GM11168 (cell line): ENCODE measurements at regions not wholly inside any gene's neighbourhood (a gene's known extent, or its start where the extent isn't known, plus 50 kb on each side); places are given as distances from the start of the nearest gene placed in this dataset.

Source experiments
- in situ Hi-C: fragments of 300-500 bp; cut with MboI; formaldehyde crosslinking; loops from one replicate; pipeline ENCODE4 v1.12.0; 2022; ENCODE audit warnings: low sequenced_read_pairs; ENCODE audit not compliant: unreplicated experiment

GRCh38 chr2:173793709-173794565, 171.2 kb downstream of the SP3 start:
- in situ Hi-C loops, result no loop called here

- in situ Hi-C loops, result no loop called here
Measured at GRCh38 chr2:173797586-173798263, 167.4 kb downstream of the SP3 start.

GRCh38 chr2:173802518-173802917, 162.7 kb downstream of the SP3 start:
- in situ Hi-C loops, result no loop called here

- in situ Hi-C loops, result no loop called here
Measured at GRCh38 chr2:173803449-173803848, 161.7 kb downstream of the SP3 start.

GRCh38 chr2:173806761-173807160, 158.4 kb downstream of the SP3 start:
- in situ Hi-C loops, result no loop called here

- in situ Hi-C loops, result no loop called here
Measured at GRCh38 chr2:173808718-173809117, 156.5 kb downstream of the SP3 start.

- in situ Hi-C loops, result no loop called here
Measured at GRCh38 chr2:173812321-173812720, 152.9 kb downstream of the SP3 start.

GRCh38 chr2:173814306-173814705, 150.9 kb downstream of the SP3 start:
- in situ Hi-C loops, result no loop called here

- in situ Hi-C loops, result no loop called here
Measured at GRCh38 chr2:173815772-173816171, 149.4 kb downstream of the SP3 start.

- in situ Hi-C loops, result no loop called here
Measured at GRCh38 chr2:173817582-173817981, 147.6 kb downstream of the SP3 start.

- in situ Hi-C loops, result no loop called here
Measured at GRCh38 chr2:173818285-173818684, 146.9 kb downstream of the SP3 start.

- in situ Hi-C loops, result no loop called here
Measured at GRCh38 chr2:173819852-173820251, 145.3 kb downstream of the SP3 start.

- in situ Hi-C loops, result no loop called here
Measured at GRCh38 chr2:173821451-173821850, 143.7 kb downstream of the SP3 start.

GRCh38 chr2:173822889-173823542, 142.2 kb downstream of the SP3 start:
- in situ Hi-C loops, result no loop called here

GRCh38 chr2:173823543-173823939, 141.6 kb downstream of the SP3 start:
- in situ Hi-C loops, result no loop called here

GRCh38 chr2:173828189-173829142, 136.7 kb downstream of the SP3 start:
- in situ Hi-C loops, result no loop called here

GRCh38 chr2:173829727-173830126, 135.4 kb downstream of the SP3 start:
- in situ Hi-C loops, result no loop called here

- in situ Hi-C loops, result no loop called here
Measured at GRCh38 chr2:173830170-173830569, 135.0 kb downstream of the SP3 start.

GRCh38 chr2:173831312-173832229, 133.6 kb downstream of the SP3 start:
- in situ Hi-C loops, result no loop called here
